Ishikawa (cell line): ENCODE measurements at regions not wholly inside any gene's neighbourhood (a gene's known extent, or its start where the extent isn't known, plus 50 kb on each side); places are given as distances from the start of the nearest gene placed in this dataset.

Experiments
- RAD21 ChIP-seq: IDR thresholded peaks from 2 replicates; pipeline ENCODE4 v1.6.1; 2012; ENCODE audit warnings: low read depth
- REST ChIP-seq: IDR thresholded peaks from 2 replicates; pipeline ENCODE4 v1.6.1; 2012; ENCODE audit warnings: low read depth, mild to moderate bottlenecking

DNA sequence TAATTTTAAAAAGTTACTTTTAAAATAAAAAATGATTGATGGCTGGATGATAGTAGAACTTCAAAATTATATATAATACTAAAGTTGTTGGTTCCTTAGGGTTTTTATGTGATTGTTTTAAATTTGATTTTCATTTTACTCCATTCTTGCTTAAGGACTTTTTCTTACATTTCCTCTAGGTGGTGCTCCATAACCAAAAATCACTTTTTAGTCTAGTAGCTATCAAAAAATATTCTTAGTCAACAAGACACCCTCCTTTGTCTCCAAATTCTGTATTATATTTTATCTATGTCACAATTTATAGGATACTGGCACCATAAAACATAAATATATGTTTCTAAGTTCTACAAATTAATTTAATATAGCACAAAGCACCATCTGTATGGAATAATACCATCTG, 67.2 kb upstream of the BRWD3 start:
- TF ChIP-seq RAD21 (peak; percentile 54), REST (no peak)
